OCI-LY7 (cell line): ENCODE measurements at regions not wholly inside any gene's neighbourhood (a gene's known extent, or its start where the extent isn't known, plus 50 kb on each side); places are given as distances from the start of the nearest gene placed in this dataset.

ENCODE experiments used
- BruUV-seq: library from RNA; stranded (reverse); fragments of 400-500 nt; replicated peaks from 2 replicates; lab custom pipeline; 2021; lab: Mats Ljungman, UMichigan
- CTCF ChIA-PET: fragments of 300-600 bp; sonication (Branson Sonifier 250); formaldehyde crosslinking; loops from one replicate; lab custom pipeline; 2022; ENCODE audit warnings: antibody characterized with exemption; ENCODE audit not compliant: unreplicated experiment; lab: Charles Lee
- POLR2A ChIA-PET: fragments of 300-600 bp; sonication (Branson Sonifier 250); formaldehyde crosslinking; loops from one replicate; lab custom pipeline; 2022; ENCODE audit warnings: antibody characterized with exemption; lab: Charles Lee
- DNase-seq: peaks from one replicate; pipeline ENCODE4 v3.0.0-alpha.2; 2015; ENCODE audit warnings: low spot score
- H2AFZ ChIP-seq: fragments of 200-600 bp; sonication (generic), shearing (Covaris generic); 2 replicates; pipeline ENCODE4 v1.6.1; 2014; ENCODE audit warnings: mild to moderate bottlenecking, antibody characterized with exemption, low read length, moderate library complexity
- H3K27ac ChIP-seq: fragments of 200-600 bp; sonication (generic); 2 replicates; pipeline ENCODE4 v1.5.1; 2014; ENCODE audit warnings: mixed run types, low read depth, mild to moderate bottlenecking, moderate library complexity, low read length, inconsistent platforms; ENCODE audit not compliant: poor library complexity, severe bottlenecking
- H3K36me3 ChIP-seq: fragments of 200-600 bp; sonication (generic); 2 replicates; pipeline ENCODE4 v1.6.1; 2014; ENCODE audit warnings: mild to moderate bottlenecking, antibody characterized with exemption, low read length, moderate library complexity, mixed read lengths; ENCODE audit not compliant: insufficient read depth
- H3K4me1 ChIP-seq: fragments of 200-600 bp; sonication (generic); 2 replicates; pipeline ENCODE4 v1.5.1; 2014; ENCODE audit warnings: mild to moderate bottlenecking, low read length; ENCODE audit not compliant: insufficient read depth, poor library complexity, severe bottlenecking
- H3K4me2 ChIP-seq: fragments of 200-600 bp; sonication (generic); 2 replicates; pipeline ENCODE4 v1.6.1; 2014; ENCODE audit warnings: mild to moderate bottlenecking, low read length
- H3K4me3 ChIP-seq: fragments of 200-600 bp; sonication (generic); 2 replicates; pipeline ENCODE4 v1.5.1; 2014; ENCODE audit warnings: mild to moderate bottlenecking, low read depth, low read length; ENCODE audit not compliant: poor library complexity, severe bottlenecking
- H3K79me2 ChIP-seq: fragments of 200-600 bp; sonication (generic); 2 replicates; pipeline ENCODE4 v1.6.1; 2016; ENCODE audit warnings: low read depth, mild to moderate bottlenecking, low read length, moderate library complexity, mixed read lengths; ENCODE audit not compliant: insufficient read depth
- H3K9me2 ChIP-seq: fragments of 200-600 bp; sonication (generic); 2 replicates; pipeline ENCODE4 v1.6.1; 2016; ENCODE audit warnings: mild to moderate bottlenecking, low read length, mixed read lengths; ENCODE audit not compliant: insufficient read depth
- H3K9me3 ChIP-seq: fragments of 200-600 bp; sonication (generic); 2 replicates; pipeline ENCODE4 v1.6.1; 2014; ENCODE audit warnings: mild to moderate bottlenecking, mixed run types, low read length, mixed read lengths
- H4K20me1 ChIP-seq: fragments of 200-600 bp; sonication (generic); 2 replicates; pipeline ENCODE4 v1.6.1; 2014; ENCODE audit warnings: mild to moderate bottlenecking, antibody characterized with exemption, low read length, moderate library complexity, mixed read lengths; ENCODE audit not compliant: insufficient read depth
- CTCF ChIP-seq: fragments of 200-600 bp; sonication (generic); conservative IDR thresholded peaks from 2 replicates; pipeline ENCODE4 v1.5.1; 2014; ENCODE audit warnings: mild to moderate bottlenecking, antibody characterized with exemption, low read length, moderate library complexity, mixed read lengths
- EZH2phosphoT487 ChIP-seq: fragments of 200-600 bp; sonication (generic); IDR thresholded peaks from 2 replicates; pipeline ENCODE4 v1.6.1; 2018; ENCODE audit warnings: low read depth, borderline replicate concordance, mild to moderate bottlenecking, mixed run types, antibody characterized with exemption, low read length, moderate library complexity, mixed read lengths
- intact Hi-C: fragments of 100-400 bp; cut with micrococcal nuclease; formaldehyde crosslinking; loops from one replicate; pipeline ENCODE4 v1.10.0; 2022; ENCODE audit not compliant: unreplicated experiment

DNA sequence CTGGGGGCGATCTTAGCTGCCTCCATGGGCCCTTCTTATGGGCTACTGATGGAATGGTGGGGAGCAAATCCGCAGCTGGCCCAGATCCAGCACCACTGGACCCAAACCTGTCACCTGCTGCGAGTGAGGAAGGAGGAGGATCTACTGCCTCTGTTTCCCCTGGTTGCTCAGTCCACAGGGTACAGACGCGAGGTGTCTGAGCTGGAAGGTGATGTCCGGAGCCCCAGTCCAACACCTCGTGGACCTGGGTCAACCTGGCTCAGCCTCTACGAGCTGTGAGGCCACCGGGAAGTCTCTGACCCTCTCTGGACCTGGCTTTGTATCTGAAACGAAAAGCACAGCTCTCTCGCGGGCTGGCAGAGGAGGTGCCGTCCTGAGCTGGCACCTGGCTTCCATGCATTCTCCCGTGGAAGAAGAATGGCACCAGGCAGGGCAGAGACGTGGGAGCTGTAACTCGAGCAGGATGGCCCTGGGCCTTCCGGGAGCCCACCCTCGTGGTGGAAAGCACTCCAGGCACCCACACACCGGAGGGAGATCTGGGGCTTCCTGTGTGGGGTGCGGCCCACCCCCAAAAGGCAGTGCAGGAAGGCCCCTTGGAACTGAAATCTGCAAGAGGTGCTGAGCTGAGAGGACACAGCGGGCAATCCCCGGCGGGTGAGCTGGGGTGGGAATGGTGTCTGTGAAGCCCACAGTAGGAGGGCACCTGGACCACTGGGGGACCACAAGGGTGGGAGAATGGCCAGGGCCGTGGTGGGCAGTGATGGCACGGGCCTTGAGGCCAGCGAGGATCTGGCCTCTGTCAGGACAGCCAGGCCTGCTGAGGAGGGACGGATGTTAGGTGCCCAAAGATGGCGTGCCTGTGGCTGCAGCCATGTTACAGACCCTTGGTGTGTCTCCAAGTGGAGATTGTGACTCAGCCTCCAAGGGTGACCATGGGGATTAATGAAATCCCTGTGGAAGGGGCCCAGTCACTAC lies 133.4 kb downstream of the OLFM1 start:
- no peak overlapping the region for H2AFZ ChIP-seq
- H3K9me2 ChIP-seq, result no peaks in the 10 kb centered on the region
- no peaks in the 10 kb centered on the region for H3K79me2 ChIP-seq
- H3K9me3 ChIP-seq, result no peaks in the 10 kb centered on the region
- no peaks in the 10 kb centered on the region for H4K20me1 ChIP-seq
- H3K27ac ChIP-seq, result no peak overlapping the region
- no peak overlapping the region for H3K4me3 ChIP-seq
- no peaks in the 10 kb centered on the region for H3K36me3 ChIP-seq
- DNase-seq, result no peak
- no peak for TF ChIP-seq EZH2phosphoT487
- no peak for TF ChIP-seq CTCF
- ChIA-PET CTCF (no interaction called here), POLR2A (no interaction called here)
- H3K4me2 ChIP-seq, result no peak overlapping the region
- BruUV-seq, result no TSS peak
- intact Hi-C loops, result no loop called here
- H3K4me1 ChIP-seq, result no peaks in the 10 kb centered on the region

- no peak for DNase-seq
- intact Hi-C loops, result no loop called here
- no peak for TF ChIP-seq CTCF
- TF ChIP-seq EZH2phosphoT487, result no peak
- Histone ChIP-seq H3K27ac (no peak overlapping the region), H3K9me2 (no peaks in the 10 kb centered on the region), H3K9me3 (no peaks in the 10 kb centered on the region), H3K4me2 (no peak overlapping the region), H3K79me2 (no peaks in the 10 kb centered on the region), H4K20me1 (no peaks in the 10 kb centered on the region), H3K4me1 (no peaks in the 10 kb centered on the region), H3K36me3 (no peaks in the 10 kb centered on the region), H3K4me3 (no peak overlapping the region), H2AFZ (no peak overlapping the region)
- POLR2A ChIA-PET, result no interaction called here
- CTCF ChIA-PET, result no interaction called here
- no TSS peak for BruUV-seq
Measured at GRCh38 chr9:135221576-135221950, 134.1 kb downstream of the OLFM1 start.
